AG04449 (cell line): ENCODE measurements at regions not wholly inside any gene's neighbourhood (a gene's known extent, or its start where the extent isn't known, plus 50 kb on each side); places are given as distances from the start of the nearest gene placed in this dataset.

Source experiments
- CTCF ChIA-PET: fragments of 350-600 bp; formaldehyde crosslinking; extraction: SDS; loops from one replicate; lab custom pipeline; 2021; ENCODE audit warnings: antibody characterized with exemption; lab: Yijun Ruan, JAX
- POLR2A ChIA-PET: fragments of 400-600, 350-600 bp; formaldehyde crosslinking; extraction: SDS; loops from one replicate; lab custom pipeline; 2020; ENCODE audit warnings: antibody characterized with exemption, inconsistent platforms; lab: Yijun Ruan, JAX
- DNase-seq: peaks from one replicate; pipeline ENCODE4 v3.0.0-alpha.2; 2010; ENCODE audit warnings: low read depth, low spot score
- H3K4me3 ChIP-seq: 2 replicates; pipeline ENCODE4 v1.5.1; 2011; ENCODE audit warnings: low read depth, mild to moderate bottlenecking, control low read depth, low read length
- TF ChIP-seq, protein P1 (sequence below): IDR thresholded peaks from one replicate; pipeline ENCODE4 v1.5.1; 2011; ENCODE audit warnings: mild to moderate bottlenecking, moderate library complexity, low read length, control low read depth, inconsistent platforms; ENCODE audit not compliant: insufficient read depth; ENCODE audit errors: missing control alignments

DNA sequence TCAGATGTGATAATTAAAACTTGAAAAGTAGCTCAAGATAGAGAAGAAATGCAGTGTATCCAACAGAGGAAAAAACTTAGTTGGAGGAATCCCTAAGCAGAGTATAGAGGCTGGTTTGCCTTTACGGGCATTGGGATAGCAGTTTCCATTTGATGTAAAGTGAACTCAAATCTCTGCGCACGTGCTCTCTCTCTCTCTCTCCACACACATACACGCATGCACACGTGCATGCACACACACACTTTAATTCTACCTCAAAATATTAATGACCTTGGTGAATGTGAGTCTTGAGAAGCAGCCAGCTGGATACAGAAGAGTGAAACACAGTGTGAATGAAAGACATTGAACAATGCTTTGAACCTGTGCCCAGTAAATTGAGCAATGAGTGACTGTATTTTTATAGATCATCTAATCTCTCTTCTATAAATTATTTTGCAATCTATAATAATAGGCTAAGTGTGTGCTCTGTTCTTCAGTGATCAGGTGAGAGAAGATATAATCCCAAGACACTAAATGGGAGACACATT lies 247.7 kb upstream of the FAM83B start:
- no peak for DNase-seq
- no peak overlapping the region for H3K4me3 ChIP-seq
- TF ChIP-seq, protein P1, sequence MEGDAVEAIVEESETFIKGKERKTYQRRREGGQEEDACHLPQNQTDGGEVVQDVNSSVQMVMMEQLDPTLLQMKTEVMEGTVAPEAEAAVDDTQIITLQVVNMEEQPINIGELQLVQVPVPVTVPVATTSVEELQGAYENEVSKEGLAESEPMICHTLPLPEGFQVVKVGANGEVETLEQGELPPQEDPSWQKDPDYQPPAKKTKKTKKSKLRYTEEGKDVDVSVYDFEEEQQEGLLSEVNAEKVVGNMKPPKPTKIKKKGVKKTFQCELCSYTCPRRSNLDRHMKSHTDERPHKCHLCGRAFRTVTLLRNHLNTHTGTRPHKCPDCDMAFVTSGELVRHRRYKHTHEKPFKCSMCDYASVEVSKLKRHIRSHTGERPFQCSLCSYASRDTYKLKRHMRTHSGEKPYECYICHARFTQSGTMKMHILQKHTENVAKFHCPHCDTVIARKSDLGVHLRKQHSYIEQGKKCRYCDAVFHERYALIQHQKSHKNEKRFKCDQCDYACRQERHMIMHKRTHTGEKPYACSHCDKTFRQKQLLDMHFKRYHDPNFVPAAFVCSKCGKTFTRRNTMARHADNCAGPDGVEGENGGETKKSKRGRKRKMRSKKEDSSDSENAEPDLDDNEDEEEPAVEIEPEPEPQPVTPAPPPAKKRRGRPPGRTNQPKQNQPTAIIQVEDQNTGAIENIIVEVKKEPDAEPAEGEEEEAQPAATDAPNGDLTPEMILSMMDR, result no peak
- POLR2A ChIA-PET, result no interaction called here
- CTCF ChIA-PET, result interaction anchor here (0.7 kb wide), 1 partner anchor 169 kb away, joined by 3 read pairs; no protein-coding TSS in a partner anchor

DNA sequence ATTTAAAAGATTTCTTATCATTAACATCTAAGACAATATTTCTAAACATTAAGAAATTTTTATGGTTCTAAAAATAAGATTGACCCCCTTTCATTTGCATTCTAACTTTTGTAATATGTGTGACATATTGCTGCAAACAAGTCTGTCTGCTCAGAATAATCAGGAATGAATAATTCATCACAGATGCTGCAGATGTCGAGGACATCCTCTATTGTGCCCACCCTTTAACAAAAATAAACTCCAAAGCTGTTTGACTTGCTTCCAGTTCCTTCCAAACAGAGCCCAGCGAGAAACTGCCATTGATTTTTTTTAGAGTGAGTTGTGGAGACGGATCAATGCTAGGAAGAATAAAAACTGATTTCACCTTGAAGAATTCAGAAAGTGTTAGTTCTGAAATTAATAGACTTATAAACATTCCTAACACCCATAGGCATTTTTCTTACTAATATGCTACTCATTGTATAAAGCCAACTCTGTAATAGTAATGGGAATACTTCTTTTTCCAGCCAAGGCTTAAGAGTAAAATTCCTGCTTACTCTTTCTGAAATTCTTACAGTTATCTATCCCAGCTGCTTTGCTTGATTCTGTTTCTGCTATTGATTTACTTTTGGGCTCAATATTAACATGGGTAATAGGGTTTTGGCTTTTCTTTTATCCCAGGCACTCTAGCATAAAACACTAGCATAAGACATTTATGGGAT lies 244.8 kb upstream of the FAM83B start:
- POLR2A ChIA-PET, result no interaction called here
- H3K4me3 ChIP-seq, result no peak overlapping the region
- TF ChIP-seq, protein P1, result no peak
- DNase-seq, result no peak
- CTCF ChIA-PET, result interaction anchor here (1.6 kb wide), 1 partner anchor 9 kb away, joined by 4 read pairs; no protein-coding TSS in a partner anchor

DNA sequence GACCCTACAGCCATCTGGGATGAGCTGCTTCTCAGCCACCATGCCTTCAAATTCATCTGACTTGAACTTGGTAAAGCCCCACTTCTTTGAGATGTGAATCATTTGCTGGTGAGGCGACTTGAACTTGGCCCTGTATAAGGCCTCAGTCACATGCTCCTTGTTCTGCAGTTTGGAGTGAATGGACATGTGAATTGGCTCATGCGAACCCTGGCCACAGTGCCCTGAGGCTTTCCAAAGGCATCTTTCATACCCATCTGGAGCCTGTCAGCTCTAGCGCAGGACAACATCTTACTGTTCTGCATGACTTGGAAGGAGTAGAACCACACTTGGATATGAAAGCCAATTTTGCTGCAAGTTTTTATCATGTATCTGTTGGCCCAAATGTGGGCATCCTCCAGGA lies 244.0 kb upstream of the FAM83B start:
- H3K4me3 ChIP-seq, result no peak overlapping the region
- TF ChIP-seq, protein P1, result no peak
- CTCF ChIA-PET, result interaction anchor here (0.6 kb wide), 1 partner anchor 59 kb away, joined by 3 read pairs; no protein-coding TSS in a partner anchor
- DNase-seq, result no peak
- POLR2A ChIA-PET, result no interaction called here

DNA sequence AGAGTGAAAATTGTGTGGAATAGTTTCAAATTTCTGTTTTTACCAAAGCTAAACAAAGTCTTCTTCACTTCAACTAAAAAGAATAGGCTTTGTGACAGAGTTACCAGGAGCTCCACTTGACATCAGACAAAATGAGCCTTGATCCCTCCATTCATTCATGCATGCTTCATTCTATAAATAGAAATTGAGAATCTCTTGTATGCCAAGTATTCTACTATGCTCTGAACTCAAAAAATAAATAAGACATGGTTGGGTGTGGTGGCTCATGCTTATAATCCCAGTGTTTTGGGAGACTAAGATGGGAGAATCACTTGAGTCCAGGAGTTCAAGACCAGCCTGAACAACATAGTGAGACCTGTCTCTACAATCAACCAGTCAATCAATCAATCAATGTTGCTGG lies 236.6 kb upstream of the FAM83B start:
- no peak for DNase-seq
- CTCF ChIA-PET, result no interaction called here
- TF ChIP-seq, protein P1, result no peak
- POLR2A ChIA-PET, result no interaction called here
- no peak overlapping the region for H3K4me3 ChIP-seq

DNA sequence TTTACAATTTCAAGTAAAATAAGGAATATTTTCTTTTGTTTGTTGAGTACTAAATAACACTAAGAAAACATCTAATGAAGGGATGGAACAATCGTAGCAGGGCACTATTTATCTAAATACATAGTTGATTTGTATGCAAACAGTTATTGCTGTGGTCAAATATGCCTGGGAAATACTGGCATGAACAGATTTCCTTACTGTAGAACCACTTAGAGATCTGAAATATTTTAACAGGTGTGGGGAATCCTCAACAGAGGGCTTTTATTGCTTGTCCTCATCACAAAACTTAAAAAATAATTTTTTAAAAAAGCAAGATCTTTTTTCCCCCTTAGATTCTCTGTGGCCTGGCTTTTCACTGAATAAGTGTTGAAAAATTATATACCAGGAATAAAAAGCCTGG lies 233.0 kb upstream of the FAM83B start:
- TF ChIP-seq, protein P1, result no peak
- DNase-seq, result no peak
- POLR2A ChIA-PET, result no interaction called here
- H3K4me3 ChIP-seq, result no peak overlapping the region
- CTCF ChIA-PET, result no interaction called here

DNA sequence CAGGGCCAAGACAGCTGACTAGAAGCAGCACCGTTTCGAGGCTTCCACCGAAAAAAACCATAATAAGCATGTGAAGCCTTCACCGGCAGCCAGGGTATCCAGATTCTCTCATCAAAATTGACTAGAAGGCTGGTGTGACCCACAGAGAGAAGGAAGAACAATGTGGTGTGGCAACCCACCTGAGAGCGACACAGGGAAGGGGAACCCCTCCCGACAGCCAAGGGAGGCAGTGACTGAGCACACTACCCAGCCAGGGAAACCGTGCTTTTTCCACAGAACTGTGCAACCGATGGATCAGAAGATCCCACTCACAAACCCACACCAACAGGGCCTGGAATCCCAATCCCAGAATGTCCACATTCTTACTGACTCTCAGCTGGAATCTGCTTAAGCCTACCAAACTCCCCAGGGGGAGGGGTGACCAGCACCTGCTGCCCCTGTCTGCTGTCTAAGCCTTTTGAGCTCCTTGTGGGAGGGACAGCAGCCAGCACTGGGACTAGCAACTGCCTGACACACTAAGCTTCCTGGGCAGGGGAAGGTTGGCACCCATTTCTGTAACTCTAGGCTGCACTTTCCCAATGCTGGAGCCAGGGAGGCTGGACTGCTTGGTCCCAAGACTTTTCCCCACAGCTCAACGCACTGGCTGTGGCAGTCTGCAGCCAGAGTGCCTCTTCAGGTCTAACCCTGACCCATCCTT lies 231.9 kb upstream of the FAM83B start:
- no peak for DNase-seq
- POLR2A ChIA-PET, result no interaction called here
- TF ChIP-seq, protein P1, result no peak
- CTCF ChIA-PET, result interaction anchor here (1.7 kb wide), 1 partner anchor 371 kb away, joined by 3 read pairs; no protein-coding TSS in a partner anchor
- no peak overlapping the region for H3K4me3 ChIP-seq
